Fibroblast of skin of back (primary cell): ENCODE measurements at regions not wholly inside any gene's neighbourhood (a gene's known extent, or its start where the extent isn't known, plus 50 kb on each side); places are given as distances from the start of the nearest gene placed in this dataset.
A peak's percentile ranks its signal among the peaks of the same experiment; 100 is the strongest.

Experiments
- DNase-seq: peaks from one replicate; pipeline ENCODE4 v3.0.0-alpha.2; 2013

DNA sequence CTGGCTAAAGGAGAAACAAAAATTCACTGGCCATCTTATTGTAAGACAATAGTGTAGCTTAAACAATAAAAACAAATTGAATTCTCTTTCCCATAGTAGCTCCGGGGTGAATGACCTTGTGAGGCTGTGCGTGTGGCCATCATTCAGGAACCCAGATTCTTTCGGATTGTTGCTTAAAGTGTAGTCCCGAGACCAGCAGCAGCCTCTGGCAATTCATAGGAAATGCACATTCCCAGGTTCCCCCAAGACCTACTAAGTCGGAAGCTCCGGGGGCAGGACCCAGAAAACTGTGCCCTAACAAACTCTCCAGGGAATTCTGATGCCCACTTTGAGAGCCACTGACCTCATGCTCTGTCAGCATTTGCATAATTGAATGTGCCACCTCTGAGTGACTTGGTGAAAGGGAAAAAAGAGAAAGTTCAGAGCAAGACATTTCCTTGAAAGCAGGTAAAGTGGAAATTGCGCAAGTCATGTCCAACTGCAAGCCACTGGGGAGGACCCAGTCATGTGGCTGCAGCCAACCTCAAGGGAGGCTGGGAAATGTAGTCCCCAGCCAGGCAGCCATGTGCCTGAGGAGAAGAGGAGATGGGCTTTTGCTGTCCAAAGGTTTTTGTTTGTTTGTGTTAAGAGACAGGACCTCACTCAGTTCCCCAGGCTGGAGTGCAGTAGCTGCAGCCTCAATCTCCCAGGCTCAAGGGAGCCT lies 50.7 kb upstream of the PNMA8B start:
- peak; percentile 22 for DNase-seq

DNA sequence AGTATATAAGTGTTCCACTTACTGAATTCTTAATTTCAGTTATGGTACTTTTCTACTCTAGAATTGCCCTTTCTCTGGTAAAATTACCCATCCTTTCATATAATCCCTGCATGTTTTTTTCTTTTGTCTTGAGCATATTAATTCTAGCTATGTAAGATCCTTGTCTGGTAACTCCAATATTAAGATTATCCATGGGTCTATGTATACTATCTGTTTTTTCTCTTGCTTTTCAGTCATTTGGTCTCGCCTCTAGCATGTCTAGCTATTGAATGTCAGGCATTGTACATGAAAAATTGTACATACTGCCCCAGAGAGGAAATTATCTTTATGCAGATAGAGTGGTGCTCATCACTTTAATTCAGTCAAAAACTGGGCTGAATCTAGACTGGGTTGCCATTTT lies 50.4 kb upstream of the CALM3 start:
- DNase-seq = no peak

DNA sequence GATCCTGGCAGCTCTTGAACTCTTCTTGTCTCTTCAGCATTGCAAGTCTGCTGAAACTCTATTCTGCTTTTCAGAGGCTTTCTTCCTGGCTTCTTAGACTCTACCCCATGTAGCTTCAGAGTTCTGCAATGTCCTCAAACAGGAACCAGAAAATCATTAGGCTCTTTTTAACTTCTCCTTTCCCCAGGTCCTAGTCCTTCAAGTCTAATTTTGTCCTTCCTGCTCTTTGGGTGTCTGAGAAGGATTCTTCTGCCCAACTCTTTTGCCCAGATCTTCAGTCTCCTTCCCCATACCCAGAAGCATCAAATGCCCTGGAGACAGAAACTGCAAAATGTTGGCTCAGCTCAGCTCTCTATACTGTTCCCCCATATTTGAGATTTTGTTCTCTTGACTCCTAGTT lies 50.0 kb upstream of the CALM3 start:
- no peak for DNase-seq
